GM18909 (cell line): ENCODE measurements at regions not wholly inside any gene's neighbourhood (a gene's known extent, or its start where the extent isn't known, plus 50 kb on each side); places are given as distances from the start of the nearest gene placed in this dataset.
"Not testable (repeated sequence)": the region's sequence is repeated elsewhere in the genome, so short reads cannot be mapped to it uniquely, and the experiment has no call there.

Experiments used
- ATAC-seq: cut with Tn5 transposase; IDR thresholded peaks from one replicate; pipeline ENCODE4 v1.9.1; 2021; ENCODE audit warnings: mild to moderate bottlenecking; ENCODE audit not compliant: unreplicated experiment, poor library complexity

GRCh38 chr11:115626414-115626813, 122.2 kb upstream of the CADM1 start:
- no peak for ATAC-seq

- no peak for ATAC-seq
Measured at GRCh38 chr11:115625502-115625901, 121.3 kb upstream of the CADM1 start.

GRCh38 chr11:115624065-115624464, 119.8 kb upstream of the CADM1 start:
- no peak for ATAC-seq

- ATAC-seq: no peak
Measured at GRCh38 chr11:115623021-115623451, 118.8 kb upstream of the CADM1 start.

GRCh38 chr11:115618428-115618827, 114.2 kb upstream of the CADM1 start:
- ATAC-seq: no peak

GRCh38 chr11:115617767-115618166, 113.6 kb upstream of the CADM1 start:
- no peak for ATAC-seq

GRCh38 chr11:115616971-115617370, 112.8 kb upstream of the CADM1 start:
- ATAC-seq: no peak

GRCh38 chr11:115613986-115614632, 109.9 kb upstream of the CADM1 start:
- ATAC-seq: no peak

- no peak for ATAC-seq
Measured at GRCh38 chr11:115613004-115613403, 108.8 kb upstream of the CADM1 start.

GRCh38 chr11:115612046-115612730, 108.0 kb upstream of the CADM1 start:
- no peak for ATAC-seq

GRCh38 chr11:115611343-115611742, 107.1 kb upstream of the CADM1 start:
- no peak for ATAC-seq

GRCh38 chr11:115610908-115611307, 106.7 kb upstream of the CADM1 start:
- no peak for ATAC-seq

GRCh38 chr11:115610234-115610633, 106.0 kb upstream of the CADM1 start:
- ATAC-seq: not testable (repeated sequence)

- ATAC-seq: no peak
Measured at GRCh38 chr11:115608976-115609375, 104.8 kb upstream of the CADM1 start.

GRCh38 chr11:115607621-115608221, 103.5 kb upstream of the CADM1 start:
- ATAC-seq: no peak

GRCh38 chr11:115606498-115607220, 102.4 kb upstream of the CADM1 start:
- ATAC-seq: no peak

GRCh38 chr11:115605871-115606497, 101.8 kb upstream of the CADM1 start:
- no peak for ATAC-seq

- ATAC-seq: not testable (repeated sequence)
Measured at GRCh38 chr11:115605397-115605796, 101.2 kb upstream of the CADM1 start.

GRCh38 chr11:115599125-115599524, 94.9 kb upstream of the CADM1 start:
- ATAC-seq: no peak

- ATAC-seq: no peak
Measured at GRCh38 chr11:115598257-115598901, 94.2 kb upstream of the CADM1 start.
